ENCODE measurements at regions not wholly inside any gene's neighbourhood (a gene's known extent, or its start where the extent isn't known, plus 50 kb on each side); places are given as distances from the start of the nearest gene placed in this dataset.
A peak's percentile ranks its signal among the peaks of the same experiment; 100 is the strongest.

DNA sequence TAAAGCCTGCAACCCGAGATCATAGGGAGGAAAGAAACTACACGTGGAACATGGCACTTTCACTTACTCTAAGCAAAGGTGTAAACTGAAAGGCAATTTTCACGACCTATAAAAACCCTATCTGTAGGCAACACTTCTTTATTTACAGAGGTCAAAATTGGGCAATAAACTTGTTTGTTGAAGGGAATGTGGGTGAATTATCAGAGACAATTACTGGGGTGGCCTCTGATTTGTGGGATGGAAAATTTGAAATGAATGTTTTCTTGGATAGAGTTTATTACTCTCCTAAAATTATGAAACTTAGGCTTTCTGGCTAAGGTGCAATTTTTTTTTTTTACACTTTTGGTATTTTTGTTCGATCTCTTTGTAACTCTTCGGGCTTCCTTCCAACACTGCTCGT lies 734.1 kb upstream of the TENM3 start:
- DNase-seq (ENCODE audit: low read depth) = no peak
- TF ChIP-seq, protein P1, sequence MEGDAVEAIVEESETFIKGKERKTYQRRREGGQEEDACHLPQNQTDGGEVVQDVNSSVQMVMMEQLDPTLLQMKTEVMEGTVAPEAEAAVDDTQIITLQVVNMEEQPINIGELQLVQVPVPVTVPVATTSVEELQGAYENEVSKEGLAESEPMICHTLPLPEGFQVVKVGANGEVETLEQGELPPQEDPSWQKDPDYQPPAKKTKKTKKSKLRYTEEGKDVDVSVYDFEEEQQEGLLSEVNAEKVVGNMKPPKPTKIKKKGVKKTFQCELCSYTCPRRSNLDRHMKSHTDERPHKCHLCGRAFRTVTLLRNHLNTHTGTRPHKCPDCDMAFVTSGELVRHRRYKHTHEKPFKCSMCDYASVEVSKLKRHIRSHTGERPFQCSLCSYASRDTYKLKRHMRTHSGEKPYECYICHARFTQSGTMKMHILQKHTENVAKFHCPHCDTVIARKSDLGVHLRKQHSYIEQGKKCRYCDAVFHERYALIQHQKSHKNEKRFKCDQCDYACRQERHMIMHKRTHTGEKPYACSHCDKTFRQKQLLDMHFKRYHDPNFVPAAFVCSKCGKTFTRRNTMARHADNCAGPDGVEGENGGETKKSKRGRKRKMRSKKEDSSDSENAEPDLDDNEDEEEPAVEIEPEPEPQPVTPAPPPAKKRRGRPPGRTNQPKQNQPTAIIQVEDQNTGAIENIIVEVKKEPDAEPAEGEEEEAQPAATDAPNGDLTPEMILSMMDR (conservative IDR thresholded peaks at IDR 0.05; ENCODE audit: low read depth, low read length) = no peak
- H3K4me3 ChIP-seq (ENCODE audit: low read depth, low read length) = no peak overlapping the region

GRCh38 chr4:181517491-181517890 lies 725.7 kb upstream of the TENM3 start:
- no peak overlapping the region for H3K4me3 ChIP-seq (ENCODE audit: low read depth, low read length)
- TF ChIP-seq, protein P1 (conservative IDR thresholded peaks at IDR 0.05; ENCODE audit: low read depth, low read length) = no peak
- no peak for DNase-seq (ENCODE audit: low read depth)

- TF ChIP-seq, protein P1 (conservative IDR thresholded peaks at IDR 0.05; ENCODE audit: low read depth, low read length) = no peak
- DNase-seq (ENCODE audit: low read depth) = no peak
- no peak overlapping the region for H3K4me3 ChIP-seq (ENCODE audit: low read depth, low read length)
Measured at GRCh38 chr4:181520790-181521189, 722.4 kb upstream of the TENM3 start.

GRCh38 chr4:181523973-181524372 lies 719.2 kb upstream of the TENM3 start:
- no peak overlapping the region for H3K4me3 ChIP-seq (ENCODE audit: low read depth, low read length)
- no peak for DNase-seq (ENCODE audit: low read depth)
- TF ChIP-seq, protein P1 (conservative IDR thresholded peaks at IDR 0.05; ENCODE audit: low read depth, low read length) = no peak

DNA sequence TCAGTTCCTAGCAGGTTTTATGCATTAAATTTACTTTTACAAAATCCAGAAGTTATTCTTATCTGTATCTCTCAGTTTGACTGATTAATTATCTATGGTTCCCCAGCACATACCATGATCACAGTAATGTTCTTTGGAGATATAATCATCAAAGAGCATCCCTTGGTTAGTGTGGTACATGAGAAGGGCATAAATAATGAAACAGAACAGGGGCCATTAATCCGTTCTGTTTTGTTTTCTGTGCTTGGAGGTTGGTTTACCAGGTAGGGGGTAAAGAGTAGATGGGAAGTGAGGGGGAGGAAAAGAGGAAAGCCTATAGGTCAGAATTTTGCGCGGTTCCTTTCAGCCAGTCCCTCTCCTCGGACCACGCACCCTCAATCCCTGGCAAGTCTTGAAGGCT lies 718.7 kb upstream of the TENM3 start:
- H3K4me3 ChIP-seq (ENCODE audit: low read depth, low read length) = no peak overlapping the region
- TF ChIP-seq, protein P1 (conservative IDR thresholded peaks at IDR 0.05; ENCODE audit: low read depth, low read length) = no peak
- DNase-seq (ENCODE audit: low read depth) = no peak

DNA sequence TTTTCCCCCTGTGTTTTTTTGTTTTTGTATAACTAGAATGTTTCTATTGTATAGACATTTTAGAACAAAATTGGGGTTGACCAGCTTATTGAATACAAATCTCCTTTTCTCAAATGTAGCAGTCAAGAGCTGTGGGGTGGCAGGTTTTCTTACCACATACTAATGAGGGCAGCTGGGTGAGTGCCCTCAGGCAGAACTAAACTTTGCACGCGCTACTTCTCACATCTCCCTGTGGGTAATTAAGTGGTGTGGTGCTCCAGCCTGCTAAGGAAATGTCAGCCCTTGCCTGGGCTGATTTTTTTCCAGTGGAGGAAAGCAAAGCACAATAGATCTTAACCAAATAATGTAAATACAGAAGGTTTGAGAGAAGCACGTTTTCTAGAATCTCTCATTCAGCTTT lies 717.6 kb upstream of the TENM3 start:
- TF ChIP-seq, protein P1 (conservative IDR thresholded peaks at IDR 0.05; ENCODE audit: low read depth, low read length) = no peak
- DNase-seq (ENCODE audit: low read depth) = peak; percentile 13
- H3K4me3 ChIP-seq (ENCODE audit: low read depth, low read length) = no peak overlapping the region

DNA sequence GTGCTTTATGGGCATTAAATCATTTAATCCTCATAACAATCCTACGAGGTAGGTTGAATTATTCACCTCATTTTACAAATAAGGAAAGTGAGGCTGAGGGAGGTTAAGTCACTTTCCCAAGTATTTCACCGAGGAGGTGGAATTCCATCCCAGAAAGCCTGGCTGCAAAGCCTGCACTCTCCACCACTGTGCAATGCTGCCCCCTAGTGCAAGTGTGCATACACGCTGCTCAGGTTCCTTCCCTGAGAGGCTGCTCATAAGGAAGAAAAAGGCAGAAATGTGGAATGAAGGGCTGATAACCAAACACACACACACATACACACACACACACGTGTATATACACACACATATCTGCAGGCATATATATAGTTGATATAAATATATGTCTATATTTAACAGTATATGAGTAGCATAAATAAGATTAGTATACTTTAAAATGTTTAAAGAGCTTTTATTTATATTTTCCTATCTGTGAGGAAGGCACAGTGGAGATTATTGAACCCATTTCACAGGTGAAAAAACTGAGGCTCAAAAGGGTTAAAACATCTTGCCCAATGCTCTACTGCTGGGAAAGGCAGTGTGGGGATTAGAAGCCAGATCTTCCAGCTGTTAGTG lies 714.5 kb upstream of the TENM3 start:
- TF ChIP-seq, protein P1 (conservative IDR thresholded peaks at IDR 0.05; ENCODE audit: low read depth, low read length) = peak; percentile 99
- no peak overlapping the region for H3K4me3 ChIP-seq (ENCODE audit: low read depth, low read length)
- DNase-seq (ENCODE audit: low read depth) = peak; percentile 16

All from epithelial cell of proximal tubule (primary cell).